ENCODE measurements at regions not wholly inside any gene's neighbourhood (a gene's known extent, or its start where the extent isn't known, plus 50 kb on each side); places are given as distances from the start of the nearest gene placed in this dataset.

- no peaks in the 10 kb centered on the region for H3K36me3 ChIP-seq (ENCODE audit: control insufficient read depth, insufficient read depth, low read length)
- no peak for TF ChIP-seq CTCF (IDR thresholded peaks at IDR 0.05)
- no peak overlapping the region for H3K4me3 ChIP-seq (ENCODE audit: low read length)
- Mint-ChIP-seq H3K27ac (no peak overlapping the region), H3K9me3 (peaks cover 1 to 3% of the 10 kb centered on the region in 2 donors), H3K4me3 (no peak overlapping the region), H3K27me3 (ENCODE audit: low read depth in 2 of 2) (no peaks in the 10 kb centered on the region), H3K4me1 (no peaks in the 10 kb centered on the region), H3K36me3 (no peaks in the 10 kb centered on the region)
- ATAC-seq: no peak
- intact Hi-C loops (cut with micrococcal nuclease): no loop called here
- peaks cover 2% of the 10 kb centered on the region for H3K9me3 ChIP-seq (ENCODE audit: control insufficient read depth, insufficient read depth, low read length)
- no peaks in the 10 kb centered on the region for H3K27me3 ChIP-seq (ENCODE audit: control insufficient read depth, insufficient read depth, low read length)
- DNase-seq: no peak
- no CpG with 5 or more reads among the region's 2 CpGs for WGBS (ENCODE audit: insufficient coverage)
- no peak overlapping the region for H3K27ac ChIP-seq (ENCODE audit: low read length)
- no peaks in the 10 kb centered on the region for H3K4me1 ChIP-seq (ENCODE audit: control insufficient read depth, insufficient read depth, low read length)
Measured at GRCh38 chr5:162544905-162545304, 477.3 kb downstream of the GABRG2 start.

- whole genome bisulfite sequencing (ENCODE audit: insufficient coverage): 84% methylated on average over 13 of the region's 13 CpGs
- H3K4me1 Mint-ChIP-seq: no peaks in the 10 kb centered on the region
- no peak overlapping the region for H3K27ac ChIP-seq (ENCODE audit: low read length)
- H3K9me3 ChIP-seq (ENCODE audit: control insufficient read depth, insufficient read depth, low read length): peaks cover 2% of the 10 kb centered on the region
- DNase-seq (no peak), ATAC-seq (no peak)
- no peak for TF ChIP-seq CTCF (IDR thresholded peaks at IDR 0.05)
- H3K27me3 ChIP-seq (ENCODE audit: control insufficient read depth, insufficient read depth, low read length): no peaks in the 10 kb centered on the region
- no peaks in the 10 kb centered on the region for H3K36me3 Mint-ChIP-seq
- intact Hi-C loops (cut with micrococcal nuclease): no loop called here
- H3K9me3 Mint-ChIP-seq: peaks cover 2 to 3% of the 10 kb centered on the region in 2 donors
- no peaks in the 10 kb centered on the region for H3K36me3 ChIP-seq (ENCODE audit: control insufficient read depth, insufficient read depth, low read length)
- no peaks in the 10 kb centered on the region for H3K4me1 ChIP-seq (ENCODE audit: control insufficient read depth, insufficient read depth, low read length)
- no peak overlapping the region for H3K4me3 Mint-ChIP-seq
- H3K27ac Mint-ChIP-seq: no peak overlapping the region
- H3K4me3 ChIP-seq (ENCODE audit: low read length): no peak overlapping the region
- no peaks in the 10 kb centered on the region for H3K27me3 Mint-ChIP-seq (ENCODE audit: low read depth in 2 of 2)
Measured at GRCh38 chr5:162550236-162550635, 482.7 kb downstream of the GABRG2 start.

- intact Hi-C loops (cut with micrococcal nuclease): no loop called here
- H3K27me3 Mint-ChIP-seq (ENCODE audit: low read depth in 2 of 2): no peaks in the 10 kb centered on the region
- WGBS (ENCODE audit: insufficient coverage): 93% methylated on average over 3 of the region's 6 CpGs
- H3K4me1 Mint-ChIP-seq: peaks cover 0 to 3% of the 10 kb centered on the region in 2 donors
- Histone ChIP-seq H3K27ac (ENCODE audit: low read length) (no peak overlapping the region), H3K36me3 (ENCODE audit: control insufficient read depth, insufficient read depth, low read length) (no peaks in the 10 kb centered on the region), H3K4me1 (ENCODE audit: control insufficient read depth, insufficient read depth, low read length) (no peaks in the 10 kb centered on the region), H3K27me3 (ENCODE audit: control insufficient read depth, insufficient read depth, low read length) (no peaks in the 10 kb centered on the region), H3K4me3 (ENCODE audit: low read length) (no peak overlapping the region), H3K9me3 (ENCODE audit: control insufficient read depth, insufficient read depth, low read length) (no peaks in the 10 kb centered on the region)
- no peak for ATAC-seq
- no peak for TF ChIP-seq CTCF (IDR thresholded peaks at IDR 0.05)
- H3K9me3 Mint-ChIP-seq: peaks cover 2 to 7% of the 10 kb centered on the region in 2 donors
- DNase-seq: no peak
- H3K36me3 Mint-ChIP-seq: no peaks in the 10 kb centered on the region
- H3K4me3 Mint-ChIP-seq: no peak overlapping the region
- H3K27ac Mint-ChIP-seq: no peak overlapping the region
Measured at GRCh38 chr5:162558120-162558519, 490.5 kb downstream of the GABRG2 start.

GRCh38 chr5:162567644-162568043, 500.1 kb downstream of the GABRG2 start:
- Histone ChIP-seq H3K9me3 (ENCODE audit: control insufficient read depth, insufficient read depth, low read length) (peaks cover 3% of the 10 kb centered on the region), H3K4me3 (ENCODE audit: low read length) (no peak overlapping the region), H3K27me3 (ENCODE audit: control insufficient read depth, insufficient read depth, low read length) (no peaks in the 10 kb centered on the region), H3K36me3 (ENCODE audit: control insufficient read depth, insufficient read depth, low read length) (no peaks in the 10 kb centered on the region), H3K4me1 (ENCODE audit: control insufficient read depth, insufficient read depth, low read length) (no peaks in the 10 kb centered on the region), H3K27ac (ENCODE audit: low read length) (no peak overlapping the region)
- intact Hi-C loops (cut with micrococcal nuclease): no loop called here
- ATAC-seq (no peak), DNase-seq (no peak)
- Mint-ChIP-seq H3K27ac (no peak overlapping the region), H3K36me3 (no peaks in the 10 kb centered on the region), H3K27me3 (ENCODE audit: low read depth in 2 of 2) (no peaks in the 10 kb centered on the region), H3K9me3 (peaks cover 5 to 10% of the 10 kb centered on the region in 2 donors), H3K4me3 (no peak overlapping the region), H3K4me1 (no peaks in the 10 kb centered on the region)
- WGBS (ENCODE audit: insufficient coverage): 65% methylated on average over 3 of the region's 3 CpGs
- TF ChIP-seq CTCF (IDR thresholded peaks at IDR 0.05): no peak

All from natural killer cell (primary cell).